ENCODE measurements at regions not wholly inside any gene's neighbourhood (a gene's known extent, or its start where the extent isn't known, plus 50 kb on each side); places are given as distances from the start of the nearest gene placed in this dataset.

GRCh38 chr2:129319422-129319717, 660.1 kb upstream of the RAB6C start:
- intact Hi-C loops (cut with micrococcal nuclease; ENCODE audit: unreplicated experiment): no loop called here
- no peak overlapping the region for H3K4me3 ChIP-seq (ENCODE audit: low read depth, low read length, poor library complexity, severe bottlenecking)
- no peak overlapping the region for H3K27ac ChIP-seq (ENCODE audit: low read depth, low read length, poor library complexity, severe bottlenecking)
- H3K36me3 ChIP-seq (ENCODE audit: insufficient read depth, low read length, poor library complexity, severe bottlenecking): no peaks in the 10 kb centered on the region
- TF ChIP-seq EZH2 (IDR thresholded peaks at IDR 0.05; ENCODE audit: borderline replicate concordance, low read depth, low read length, poor library complexity, severe bottlenecking) (no peak), CTCF (conservative IDR thresholded peaks at IDR 0.05; ENCODE audit: low read depth, low read length) (no peak)
- H3K27me3 ChIP-seq (replicated peaks; ENCODE audit: insufficient read depth, low read depth, low read length, poor library complexity): no peaks in the 10 kb centered on the region
- H3K9me3 ChIP-seq (ENCODE audit: low read depth, low read length, poor library complexity, severe bottlenecking): no peaks in the 10 kb centered on the region
- BruUV-seq (replicated peaks): no TSS peak
- ChIA-PET POLR2A (ENCODE audit: low non-redundant PET) (no interaction called here), CTCF (no interaction called here)
- no peak for DNase-seq (ENCODE audit: low spot score)
- no peaks in the 10 kb centered on the region for H3K4me1 ChIP-seq (ENCODE audit: insufficient read depth, low read length, poor library complexity, severe bottlenecking)

GRCh38 chr2:129320288-129320687, 659.2 kb upstream of the RAB6C start:
- H3K27ac ChIP-seq (ENCODE audit: low read depth, low read length, poor library complexity, severe bottlenecking): no peak overlapping the region
- DNase-seq (ENCODE audit: low spot score): no peak
- BruUV-seq (replicated peaks): no TSS peak
- CTCF ChIA-PET: interaction anchor here (0.6 kb wide), 1 partner anchor 60 kb away, joined by 3 read pairs; no protein-coding TSS in a partner anchor
- no peaks in the 10 kb centered on the region for H3K9me3 ChIP-seq (ENCODE audit: low read depth, low read length, poor library complexity, severe bottlenecking)
- H3K27me3 ChIP-seq (replicated peaks; ENCODE audit: insufficient read depth, low read depth, low read length, poor library complexity): no peaks in the 10 kb centered on the region
- no peaks in the 10 kb centered on the region for H3K36me3 ChIP-seq (ENCODE audit: insufficient read depth, low read length, poor library complexity, severe bottlenecking)
- TF ChIP-seq EZH2 (IDR thresholded peaks at IDR 0.05; ENCODE audit: borderline replicate concordance, low read depth, low read length, poor library complexity, severe bottlenecking): no peak
- TF ChIP-seq CTCF (conservative IDR thresholded peaks at IDR 0.05; ENCODE audit: low read depth, low read length): no peak
- no peaks in the 10 kb centered on the region for H3K4me1 ChIP-seq (ENCODE audit: insufficient read depth, low read length, poor library complexity, severe bottlenecking)
- intact Hi-C loops (cut with micrococcal nuclease; ENCODE audit: unreplicated experiment): no loop called here
- POLR2A ChIA-PET (ENCODE audit: low non-redundant PET): no interaction called here
- H3K4me3 ChIP-seq (ENCODE audit: low read depth, low read length, poor library complexity, severe bottlenecking): no peak overlapping the region

GRCh38 chr2:129324349-129324748, 655.1 kb upstream of the RAB6C start:
- no peaks in the 10 kb centered on the region for H3K4me1 ChIP-seq (ENCODE audit: insufficient read depth, low read length, poor library complexity, severe bottlenecking)
- no peak overlapping the region for H3K27ac ChIP-seq (ENCODE audit: low read depth, low read length, poor library complexity, severe bottlenecking)
- H3K4me3 ChIP-seq (ENCODE audit: low read depth, low read length, poor library complexity, severe bottlenecking): no peak overlapping the region
- BruUV-seq (replicated peaks): no TSS peak
- intact Hi-C loops (cut with micrococcal nuclease; ENCODE audit: unreplicated experiment): no loop called here
- TF ChIP-seq EZH2 (IDR thresholded peaks at IDR 0.05; ENCODE audit: borderline replicate concordance, low read depth, low read length, poor library complexity, severe bottlenecking): no peak
- no peaks in the 10 kb centered on the region for H3K9me3 ChIP-seq (ENCODE audit: low read depth, low read length, poor library complexity, severe bottlenecking)
- DNase-seq (ENCODE audit: low spot score): no peak
- ChIA-PET CTCF (no interaction called here), POLR2A (ENCODE audit: low non-redundant PET) (no interaction called here)
- no peaks in the 10 kb centered on the region for H3K36me3 ChIP-seq (ENCODE audit: insufficient read depth, low read length, poor library complexity, severe bottlenecking)
- no peaks in the 10 kb centered on the region for H3K27me3 ChIP-seq (replicated peaks; ENCODE audit: insufficient read depth, low read depth, low read length, poor library complexity)

GRCh38 chr2:129325151-129325550, 654.3 kb upstream of the RAB6C start:
- Histone ChIP-seq H3K27me3 (replicated peaks; ENCODE audit: insufficient read depth, low read depth, low read length, poor library complexity) (no peaks in the 10 kb centered on the region), H3K36me3 (ENCODE audit: insufficient read depth, low read length, poor library complexity, severe bottlenecking) (no peaks in the 10 kb centered on the region), H3K27ac (ENCODE audit: low read depth, low read length, poor library complexity, severe bottlenecking) (no peak overlapping the region), H3K9me3 (ENCODE audit: low read depth, low read length, poor library complexity, severe bottlenecking) (no peaks in the 10 kb centered on the region), H3K4me3 (ENCODE audit: low read depth, low read length, poor library complexity, severe bottlenecking) (no peak overlapping the region), H3K4me1 (ENCODE audit: insufficient read depth, low read length, poor library complexity, severe bottlenecking) (no peaks in the 10 kb centered on the region)
- POLR2A ChIA-PET (ENCODE audit: low non-redundant PET): no interaction called here
- BruUV-seq (replicated peaks): no TSS peak
- intact Hi-C loops (cut with micrococcal nuclease; ENCODE audit: unreplicated experiment): no loop called here
- DNase-seq (ENCODE audit: low spot score): no peak
- TF ChIP-seq CTCF (conservative IDR thresholded peaks at IDR 0.05; ENCODE audit: low read depth, low read length) (no peak), EZH2 (IDR thresholded peaks at IDR 0.05; ENCODE audit: borderline replicate concordance, low read depth, low read length, poor library complexity, severe bottlenecking) (no peak)
- CTCF ChIA-PET: no interaction called here

All from A673 (cell line).